H54 (cell line): ENCODE measurements at regions not wholly inside any gene's neighbourhood (a gene's known extent, or its start where the extent isn't known, plus 50 kb on each side); places are given as distances from the start of the nearest gene placed in this dataset.

ENCODE experiments used
- DNase-seq: peaks from one replicate; pipeline ENCODE4 v3.0.0; 2011; ENCODE audit warnings: low spot score, mixed read lengths; ENCODE audit not compliant: insufficient read length
- FAIRE-seq: peaks from 3 replicates; lab custom pipeline; 2011; peaks lifted over from hg19 to GRCh38; lab: Jason Lieb, UNC
- POLR2A ChIP-seq: IDR thresholded peaks from 2 replicates; pipeline ENCODE4 v1.6.1; 2011; ENCODE audit warnings: low read depth, mild to moderate bottlenecking, low read length

DNA sequence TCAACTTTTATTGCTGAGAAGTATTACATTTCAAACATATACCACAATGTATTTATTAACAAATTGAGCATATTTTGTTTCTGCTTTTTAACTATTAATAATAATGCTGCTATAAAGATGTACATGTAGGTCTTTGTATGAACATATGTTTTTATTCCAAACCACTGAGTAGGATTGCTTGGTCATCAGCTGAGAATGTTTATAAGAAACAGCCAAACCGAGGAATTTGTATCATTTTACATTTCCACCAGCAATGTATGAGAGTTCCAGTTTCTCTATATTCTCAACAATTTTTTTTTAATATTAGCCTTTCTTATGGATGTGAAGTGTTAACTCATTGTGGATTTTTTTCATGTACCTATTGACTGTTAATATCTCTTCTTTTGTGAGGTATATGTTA is 119.5 kb upstream of the MDFIC2 start:
- DNase-seq (no peak), FAIRE-seq (no peak)
- no peak for TF ChIP-seq POLR2A

DNA sequence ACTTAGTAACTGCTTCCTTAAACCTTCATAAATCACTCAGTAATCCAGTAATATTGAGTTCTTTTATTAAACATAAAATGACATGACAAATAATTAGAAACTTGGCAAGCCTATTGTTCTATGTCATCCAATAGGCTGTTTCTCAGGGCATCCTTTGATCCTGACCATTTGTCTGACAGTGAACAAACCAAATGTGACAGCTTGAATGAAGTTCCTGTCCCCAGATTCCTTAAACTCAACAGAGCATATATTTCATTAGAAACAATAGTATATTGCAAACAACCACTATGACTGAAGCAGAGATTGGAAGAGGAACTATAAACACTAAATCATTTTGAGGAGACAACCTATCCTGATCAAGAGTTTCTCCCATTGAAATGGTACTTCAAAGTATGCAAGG is 113.6 kb upstream of the MDFIC2 start:
- FAIRE-seq = no peak
- no peak for DNase-seq
- no peak for TF ChIP-seq POLR2A

DNA sequence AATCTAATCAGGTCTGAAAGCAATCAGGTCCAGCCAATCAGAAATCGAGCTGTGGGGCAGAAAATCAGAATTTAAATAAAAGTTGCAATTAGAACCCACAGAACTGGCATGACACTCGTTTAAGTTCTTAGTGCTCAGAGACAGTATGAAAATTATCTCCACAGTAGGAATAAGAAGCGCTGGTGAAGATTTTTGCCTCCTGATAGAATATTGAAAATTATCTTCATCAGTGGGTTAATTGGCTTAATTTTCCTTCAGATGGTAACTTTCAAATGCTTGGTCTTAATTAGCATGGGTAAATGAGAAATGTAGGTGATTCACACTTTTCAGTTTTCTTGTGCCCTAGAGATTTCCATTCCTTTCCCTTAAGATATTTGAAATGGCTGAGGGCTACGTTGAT is 109.1 kb upstream of the MDFIC2 start:
- DNase-seq (no peak), FAIRE-seq (no peak)

DNA sequence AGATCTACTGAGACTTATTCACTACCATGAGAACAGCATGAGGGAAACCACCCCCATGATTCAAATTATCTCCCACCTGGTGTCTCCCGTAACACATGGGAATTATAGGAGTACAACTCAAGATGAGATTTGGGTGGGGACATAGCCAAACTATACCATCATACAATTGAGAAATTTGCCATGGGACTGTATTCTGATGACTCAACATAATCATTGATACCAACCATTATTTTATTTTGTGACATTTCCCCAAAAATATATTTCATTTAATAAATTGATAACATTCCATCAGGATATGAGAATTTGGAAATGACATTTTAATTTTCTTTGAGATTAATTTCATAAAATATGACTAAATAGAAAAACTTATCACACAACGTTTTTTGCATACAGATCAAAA is 96.6 kb upstream of the MDFIC2 start:
- no peak for TF ChIP-seq POLR2A
- DNase-seq (no peak), FAIRE-seq (no peak)

More for the DNA sequence above, 109.1 kb upstream of the MDFIC2 start:
- TF ChIP-seq POLR2A = no peak

DNA sequence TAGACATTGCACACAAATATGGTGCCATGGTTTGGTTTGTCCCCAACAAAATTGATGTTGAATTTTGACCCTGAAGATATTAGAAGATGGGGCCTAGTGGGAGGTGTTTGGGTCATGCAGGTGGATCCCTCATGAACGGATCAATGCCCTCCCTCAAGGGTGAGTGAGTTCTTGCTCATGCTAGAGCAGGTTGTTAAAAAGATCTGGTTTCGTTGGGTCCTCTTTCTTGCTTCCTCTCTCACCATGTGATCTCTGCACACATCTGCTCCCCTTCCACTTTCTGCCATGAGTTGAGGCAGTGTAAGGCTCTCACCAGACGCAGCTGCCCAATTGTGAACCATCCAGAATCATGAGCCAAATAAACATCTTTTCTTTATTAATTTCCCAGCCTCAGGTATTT is 87.8 kb upstream of the MDFIC2 start:
- DNase-seq (no peak), FAIRE-seq (no peak)
- TF ChIP-seq POLR2A = no peak

DNA sequence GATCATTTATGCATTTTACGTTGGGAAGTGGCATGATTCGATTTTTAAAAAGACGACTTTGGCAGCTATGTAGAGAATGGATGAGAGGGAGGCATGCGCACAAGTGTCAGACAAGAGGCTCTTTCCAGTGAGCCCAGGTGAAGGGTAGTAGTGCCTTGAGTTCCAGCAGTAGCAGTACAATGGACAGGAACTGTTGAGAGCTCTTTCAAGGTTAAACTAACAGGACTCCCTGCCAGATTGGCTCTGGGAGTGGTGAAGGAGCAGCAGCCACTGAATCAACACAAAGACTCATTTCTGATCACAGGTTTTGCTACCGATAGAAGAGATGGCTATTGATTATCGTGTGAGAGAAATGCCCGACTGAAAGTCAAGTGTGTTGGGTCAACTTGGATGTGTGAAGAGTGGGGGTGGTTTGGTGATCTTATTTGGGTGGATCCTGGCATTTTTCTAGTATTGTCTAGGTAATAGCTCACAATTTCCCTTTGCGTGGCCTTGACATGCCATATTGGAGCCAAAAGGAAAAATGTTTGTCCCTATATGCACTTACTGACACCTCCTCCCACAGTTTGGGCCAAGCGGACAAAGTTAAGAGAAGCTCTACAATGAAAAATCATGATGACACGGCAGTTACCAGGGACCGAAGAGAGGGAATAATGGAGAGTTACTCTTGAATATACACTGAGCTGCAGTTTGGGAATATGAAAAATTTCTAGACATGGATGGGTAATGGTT is 81.6 kb upstream of the MDFIC2 start:
- FAIRE-seq (no peak), DNase-seq (no peak)
- TF ChIP-seq POLR2A = no peak

DNA sequence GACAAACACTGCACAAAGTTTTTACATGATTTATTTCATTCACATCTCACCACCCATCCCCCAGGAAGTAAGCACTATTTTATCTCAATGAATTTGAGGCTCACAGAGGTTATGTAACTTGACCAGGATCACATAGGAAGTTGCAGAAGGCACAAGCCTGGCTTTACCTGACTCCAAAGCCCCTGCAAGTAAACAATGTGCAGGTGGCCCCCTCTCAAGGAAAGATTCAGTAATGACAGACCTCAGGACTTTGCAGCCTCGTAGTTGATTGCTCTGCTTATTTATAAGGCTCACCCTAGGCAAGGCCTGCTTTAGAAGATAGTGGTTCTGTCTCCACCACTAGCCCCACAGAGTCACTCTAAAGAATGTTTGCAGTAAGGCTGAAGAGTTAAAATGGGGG is 79.8 kb upstream of the MDFIC2 start:
- no peak for FAIRE-seq
- no peak for DNase-seq
- TF ChIP-seq POLR2A = no peak

DNA sequence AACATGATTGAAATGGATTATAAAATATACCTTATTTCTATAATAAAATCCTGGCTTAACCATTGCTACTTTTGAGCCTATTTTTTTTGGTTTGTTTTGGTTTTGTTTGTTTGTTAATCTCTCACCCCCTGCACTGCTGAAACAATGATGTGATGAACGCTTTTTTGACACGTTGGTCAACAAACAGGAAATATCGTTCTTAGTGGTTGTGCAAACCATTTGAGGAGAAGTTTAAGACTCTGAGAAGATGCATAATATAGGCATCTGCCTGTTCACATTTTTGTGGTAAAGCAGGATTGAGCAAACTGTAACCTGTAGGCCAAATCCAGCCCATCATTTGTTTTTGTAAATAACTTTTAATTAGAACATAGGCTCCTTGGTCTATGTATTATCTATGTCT is 75.5 kb upstream of the MDFIC2 start:
- no peak for TF ChIP-seq POLR2A
- FAIRE-seq (no peak), DNase-seq (no peak)

DNA sequence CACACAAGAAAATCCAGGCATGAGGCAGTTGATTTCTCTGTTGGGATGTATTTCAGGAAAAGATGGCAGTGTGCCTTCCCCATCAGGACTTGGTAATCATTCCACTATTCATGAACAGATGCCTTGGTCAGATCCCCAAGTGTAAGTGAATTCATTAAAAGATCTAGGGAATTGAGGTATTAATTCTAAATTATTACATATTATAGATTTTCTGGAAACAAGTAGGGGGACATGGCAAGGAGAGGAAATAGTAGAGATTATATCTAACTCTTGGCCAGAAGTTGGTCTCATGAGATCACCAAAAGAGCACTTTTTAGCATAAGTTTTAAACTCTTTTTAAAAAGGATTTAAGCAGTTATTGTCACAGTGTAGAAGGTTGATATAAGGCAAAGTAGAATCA is 74.4 kb upstream of the MDFIC2 start:
- DNase-seq = no peak
- TF ChIP-seq POLR2A = no peak
- FAIRE-seq = no peak

DNA sequence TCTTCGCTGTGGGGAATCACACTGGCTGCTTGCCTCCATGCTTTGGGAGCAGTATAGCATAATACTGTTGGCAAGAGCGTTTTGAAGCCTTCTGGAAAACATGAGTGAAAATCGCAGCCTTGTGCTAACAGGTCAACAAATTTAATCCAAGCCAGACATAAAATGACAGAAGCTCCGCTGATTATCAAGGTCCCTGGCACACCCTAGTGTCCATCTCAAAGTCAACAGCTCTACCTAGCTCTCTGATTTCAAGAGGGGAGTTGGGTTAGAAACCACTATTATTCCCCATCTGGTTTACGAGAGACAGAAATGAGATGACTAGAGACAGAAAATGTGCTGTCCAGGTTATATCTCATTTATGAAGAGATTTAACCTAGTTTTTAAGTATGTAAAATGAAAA is 73.6 kb upstream of the MDFIC2 start:
- FAIRE-seq = no peak
- no peak for DNase-seq
- TF ChIP-seq POLR2A = no peak

DNA sequence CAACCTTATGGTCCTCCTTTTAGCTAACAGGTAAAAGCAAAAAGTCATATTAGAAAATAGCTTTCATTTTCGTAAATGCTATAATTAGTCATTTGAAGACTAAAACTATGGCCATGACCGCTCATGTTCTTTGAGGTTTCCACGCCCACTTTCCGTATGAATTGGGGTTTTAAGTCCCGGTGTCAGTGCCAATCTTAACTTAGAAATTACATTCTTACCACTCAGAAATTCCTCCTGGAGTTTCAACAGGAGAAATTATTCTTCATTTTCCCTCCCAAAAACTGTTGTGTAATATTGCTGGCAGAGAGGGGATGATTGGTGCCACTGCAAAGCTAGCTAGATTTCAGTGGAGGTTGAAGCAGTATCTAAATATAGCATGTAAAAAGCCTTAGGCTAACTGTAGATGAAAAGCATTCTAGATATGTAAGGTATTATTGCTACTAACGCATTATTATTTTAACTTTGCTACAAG is 71.0 kb upstream of the MDFIC2 start:
- DNase-seq (no peak), FAIRE-seq (no peak)
- no peak for TF ChIP-seq POLR2A

DNA sequence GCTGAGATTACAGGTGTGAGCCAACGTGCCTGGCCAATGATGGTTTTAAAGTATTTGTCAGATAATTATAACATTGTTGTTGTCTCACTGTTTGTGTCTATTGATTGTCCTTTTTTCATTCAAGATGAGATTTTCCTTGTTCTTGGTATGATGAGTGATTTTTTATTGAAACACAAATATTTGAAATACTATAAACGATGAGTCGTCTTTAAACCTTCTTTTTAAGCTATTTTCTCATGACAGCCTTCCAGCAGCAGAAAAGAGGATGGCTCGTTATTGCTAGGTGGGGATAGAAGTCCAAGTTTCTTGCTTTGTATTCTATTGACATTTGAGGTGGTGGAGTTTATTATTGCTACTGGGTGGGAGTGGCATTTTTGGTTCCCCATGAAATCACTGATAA is 61.7 kb upstream of the MDFIC2 start:
- DNase-seq = no peak
- no peak for TF ChIP-seq POLR2A
- no peak for FAIRE-seq
